GM19035 (cell line): ENCODE measurements at regions not wholly inside any gene's neighbourhood (a gene's known extent, or its start where the extent isn't known, plus 50 kb on each side); places are given as distances from the start of the nearest gene placed in this dataset.

Source experiments
- ATAC-seq: cut with Tn5 transposase; IDR thresholded peaks from one replicate; pipeline ENCODE4 v1.9.1; 2021; ENCODE audit not compliant: unreplicated experiment

DNA sequence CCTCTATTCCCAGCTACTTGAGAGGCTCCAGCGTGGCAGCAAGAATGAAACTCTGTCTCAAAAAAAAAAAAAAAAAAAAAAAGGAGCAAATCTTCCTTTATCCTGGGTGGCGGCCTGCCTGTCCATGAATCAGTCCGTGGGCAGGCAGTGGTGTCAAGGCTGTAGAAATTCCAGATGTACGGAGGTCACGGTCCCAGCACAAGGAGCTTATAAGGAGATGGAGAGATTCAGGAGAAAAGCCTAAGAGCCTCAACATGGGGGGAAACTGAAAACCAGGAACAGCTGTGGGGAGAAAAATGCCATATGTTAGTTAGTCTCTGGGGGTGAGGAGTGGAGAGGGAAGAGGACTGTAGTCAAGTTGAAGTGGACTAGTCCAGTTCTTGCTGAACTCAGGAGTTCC is 130.5 kb upstream of the CRY1 start:
- ATAC-seq: no peak

DNA sequence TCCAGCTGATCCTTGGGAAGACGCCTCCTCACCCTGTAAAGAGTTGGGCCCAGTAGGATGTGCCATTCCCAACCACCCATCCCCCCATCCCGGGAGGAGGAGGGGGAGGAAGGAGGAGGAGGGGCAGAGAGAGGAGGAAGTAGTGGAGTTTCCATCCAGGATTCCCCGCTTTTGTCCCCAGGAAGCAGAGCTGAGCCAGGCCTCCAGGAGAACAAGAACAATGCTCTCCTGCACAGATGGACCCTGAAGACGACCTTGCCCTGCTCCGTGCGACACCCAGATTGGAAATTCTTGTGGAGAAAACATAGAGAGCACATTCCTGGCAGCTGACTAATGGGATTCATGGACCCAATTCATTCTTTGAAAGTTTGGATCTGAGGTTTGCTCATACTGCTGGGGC is 132.3 kb upstream of the CRY1 start:
- no peak for ATAC-seq

DNA sequence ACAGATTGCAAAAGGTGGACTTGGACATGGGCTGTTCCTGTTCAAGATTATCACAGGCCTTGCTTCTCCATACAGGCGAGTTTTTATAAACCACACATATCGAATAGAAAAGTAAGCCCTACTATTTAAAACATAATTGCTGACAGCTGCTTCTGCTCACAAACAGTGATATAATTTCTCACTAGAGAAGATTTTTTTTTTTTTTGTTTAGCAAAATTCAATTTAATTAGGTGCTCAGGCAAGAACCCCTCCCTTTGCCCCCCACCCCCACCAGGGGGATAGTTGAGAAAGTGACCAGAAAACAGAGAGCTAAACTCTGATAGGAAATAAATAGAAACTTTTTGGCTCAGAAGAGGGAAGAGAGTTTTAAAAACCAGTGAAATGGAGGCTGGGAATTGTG is 132.8 kb upstream of the CRY1 start:
- ATAC-seq: no peak

DNA sequence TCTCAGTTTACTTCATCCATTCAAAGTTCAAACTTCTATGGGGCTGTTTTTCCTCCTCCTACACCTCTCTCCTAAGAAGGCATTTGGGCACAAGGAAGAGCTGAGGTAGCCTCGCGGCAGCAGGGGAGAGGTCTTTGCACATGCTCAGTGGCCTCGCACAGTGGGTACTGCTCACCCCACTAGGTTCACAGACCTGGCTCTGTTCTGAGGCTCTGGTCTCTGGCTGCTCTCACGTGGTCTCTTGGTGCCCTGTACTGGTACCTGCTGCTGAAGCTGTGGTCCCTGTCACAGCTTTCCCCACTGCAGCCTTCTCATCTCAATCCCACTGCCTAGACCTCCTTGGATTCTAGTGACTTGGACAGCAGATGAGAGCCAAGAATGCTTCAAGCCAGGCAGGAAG is 134.7 kb upstream of the CRY1 start:
- no peak for ATAC-seq

DNA sequence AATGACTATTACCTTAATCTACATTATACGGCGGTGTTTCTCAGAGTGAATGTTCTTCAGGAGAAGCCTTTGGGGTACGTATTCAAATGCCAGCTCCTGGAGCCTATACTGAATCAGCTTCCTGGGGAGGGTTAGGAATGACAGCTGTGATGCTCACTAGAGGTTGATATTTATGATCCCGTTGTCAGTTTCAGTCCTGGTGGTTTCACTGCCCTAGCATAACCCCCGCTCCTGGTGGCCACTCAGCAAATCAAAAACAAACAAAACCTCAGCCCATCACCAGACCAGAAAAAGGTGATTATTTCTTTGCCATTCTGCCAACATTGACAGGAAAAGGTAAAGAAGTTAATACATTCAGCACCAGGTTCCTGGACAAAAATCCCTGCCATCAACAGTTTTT is 136.5 kb upstream of the CRY1 start:
- ATAC-seq: no peak

DNA sequence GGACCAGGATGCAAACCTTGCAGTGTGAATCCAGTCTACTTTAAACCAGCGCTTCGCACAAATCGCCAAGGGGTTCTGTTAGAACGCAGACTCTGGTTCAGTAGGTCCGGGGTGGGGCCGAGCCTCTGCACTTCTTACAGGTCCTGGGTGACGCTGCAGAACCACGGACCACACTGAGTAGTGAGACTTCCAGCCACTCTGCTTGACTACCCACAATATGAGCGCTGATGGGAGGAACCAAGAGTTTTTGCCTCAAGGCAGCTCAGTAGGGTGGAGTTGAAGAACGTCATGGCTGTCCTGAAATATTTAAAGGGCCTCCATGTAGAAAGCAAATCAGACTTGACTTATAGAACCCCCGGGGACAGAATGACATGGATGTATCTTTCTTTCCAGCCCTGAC is 138.0 kb upstream of the CRY1 start:
- no peak for ATAC-seq

DNA sequence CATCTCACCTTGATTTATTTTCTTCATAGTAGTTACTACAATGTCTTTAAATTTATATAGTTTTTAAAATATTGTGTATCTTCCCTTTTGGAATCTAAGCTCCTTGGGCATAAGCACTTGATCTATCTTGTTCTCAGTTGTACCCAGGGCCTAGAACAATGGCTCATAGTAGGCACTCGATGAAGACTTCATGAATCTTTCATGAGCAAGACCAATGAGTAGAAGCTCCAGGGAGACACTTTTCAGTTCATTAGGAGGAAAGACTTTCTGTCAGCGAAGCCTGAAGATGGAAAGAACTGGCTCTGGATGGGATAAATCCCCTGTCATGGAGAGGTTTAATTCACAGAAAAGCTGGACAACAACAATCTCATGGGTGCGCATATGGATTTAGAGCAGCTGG is 140.2 kb upstream of the CRY1 start:
- ATAC-seq: no peak

DNA sequence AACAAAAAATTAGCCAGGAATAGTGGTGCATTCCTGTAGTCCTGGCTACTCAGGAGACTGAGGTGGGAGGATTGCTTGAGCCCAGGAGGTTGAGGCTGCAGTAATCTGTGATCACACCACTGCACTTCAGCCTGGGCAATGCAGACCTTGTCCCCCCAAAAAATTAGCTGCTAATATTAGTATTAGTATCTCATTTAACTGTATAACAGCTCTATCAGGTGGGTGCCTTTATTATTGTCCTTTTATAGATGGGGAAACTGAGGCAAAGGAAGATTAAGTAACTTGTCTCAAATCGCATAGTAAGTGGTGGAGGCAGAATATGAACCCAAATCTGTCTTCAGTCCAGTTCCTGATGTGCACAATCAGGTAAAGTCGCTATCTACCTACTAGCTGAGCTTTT is 142.3 kb upstream of the CRY1 start:
- no peak for ATAC-seq

DNA sequence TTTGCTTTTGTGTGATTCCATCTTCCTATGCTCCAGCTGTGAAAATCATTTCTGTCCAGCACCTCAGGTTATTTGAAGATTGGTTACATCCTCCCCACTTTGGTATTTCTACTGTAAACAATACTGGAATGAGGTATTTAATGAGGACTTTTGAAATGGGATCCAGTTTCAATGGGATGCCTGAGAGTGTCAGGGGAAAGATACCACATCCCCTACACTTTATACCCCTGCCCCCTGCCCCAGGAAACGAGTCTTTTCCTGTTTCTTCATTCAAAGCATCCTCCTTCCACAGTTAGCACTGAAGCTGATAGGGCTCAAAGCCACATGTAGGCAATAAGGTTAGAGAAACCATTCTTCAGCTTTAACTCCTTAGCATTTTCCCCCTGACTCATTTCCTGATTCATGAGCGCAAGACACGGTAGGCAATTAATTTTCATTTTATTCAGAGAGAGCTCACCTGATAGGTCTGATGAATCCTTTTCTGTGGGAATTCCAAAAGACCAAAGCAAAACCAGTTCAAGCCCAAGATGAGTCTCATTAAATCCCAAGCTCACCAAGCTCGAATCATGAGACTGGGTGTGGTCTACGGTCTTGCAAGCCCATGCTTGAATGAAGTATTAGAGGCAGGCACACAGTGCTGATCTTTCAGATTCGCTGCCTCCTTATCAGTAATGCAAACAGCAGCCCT is 143.6 kb upstream of the CRY1 start:
- no peak for ATAC-seq

DNA sequence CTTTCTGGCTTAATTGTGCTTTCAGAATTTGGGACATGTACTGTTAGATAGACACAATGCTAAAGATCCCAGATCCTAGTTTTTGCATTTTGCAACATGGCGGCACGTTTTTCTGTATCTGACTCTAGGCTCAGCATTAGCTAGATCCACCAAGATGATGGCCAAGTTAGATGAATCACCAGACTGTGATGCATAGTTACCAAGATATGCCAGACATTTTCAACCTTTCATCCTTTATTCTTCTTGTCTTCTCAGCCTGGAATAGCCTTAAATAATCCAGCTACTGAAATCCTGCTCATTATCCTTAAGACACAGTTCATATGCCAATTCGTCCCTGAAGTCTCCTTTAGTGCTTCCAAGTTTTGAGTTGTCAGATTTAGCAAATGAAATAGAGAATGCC is 144.9 kb upstream of the CRY1 start:
- ATAC-seq: no peak

DNA sequence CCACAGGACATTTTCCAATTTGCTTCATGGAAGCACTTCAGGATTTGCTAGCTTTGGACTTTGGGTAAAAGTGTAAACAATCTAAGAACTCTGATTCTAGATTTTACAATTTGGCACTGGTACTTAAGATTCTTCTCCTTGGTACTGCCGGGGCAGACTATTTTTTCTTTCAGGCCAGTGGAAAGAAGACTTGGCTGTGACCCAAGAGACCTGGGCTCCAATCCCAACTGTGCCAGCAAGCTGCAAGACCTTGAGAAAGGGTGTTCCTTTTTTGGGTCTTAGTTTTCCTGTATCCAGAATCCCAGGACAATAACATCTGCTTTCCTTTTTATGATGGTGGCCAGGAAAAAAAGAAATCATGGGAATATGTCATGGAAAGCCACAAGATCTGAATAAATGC is 148.1 kb upstream of the CRY1 start:
- no peak for ATAC-seq

DNA sequence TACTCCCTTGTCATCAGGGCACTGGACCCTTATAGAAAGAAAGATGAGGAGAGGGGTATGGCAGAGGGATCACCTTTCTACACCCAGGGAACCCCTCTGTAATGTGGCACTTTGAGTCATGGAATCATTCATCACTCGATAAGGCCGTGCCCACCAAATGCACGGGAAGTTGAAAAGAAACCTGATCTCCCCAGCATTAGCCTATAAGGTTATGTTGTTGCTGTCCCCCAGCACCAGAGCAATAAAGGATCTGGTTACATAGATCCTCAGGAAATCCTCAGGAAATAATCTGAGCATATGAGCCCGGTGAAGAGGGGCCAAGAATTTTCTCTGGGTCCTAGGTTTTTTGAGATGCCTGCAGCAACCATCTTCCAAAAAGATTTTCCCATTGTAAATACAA is 148.8 kb upstream of the CRY1 start:
- ATAC-seq: no peak

DNA sequence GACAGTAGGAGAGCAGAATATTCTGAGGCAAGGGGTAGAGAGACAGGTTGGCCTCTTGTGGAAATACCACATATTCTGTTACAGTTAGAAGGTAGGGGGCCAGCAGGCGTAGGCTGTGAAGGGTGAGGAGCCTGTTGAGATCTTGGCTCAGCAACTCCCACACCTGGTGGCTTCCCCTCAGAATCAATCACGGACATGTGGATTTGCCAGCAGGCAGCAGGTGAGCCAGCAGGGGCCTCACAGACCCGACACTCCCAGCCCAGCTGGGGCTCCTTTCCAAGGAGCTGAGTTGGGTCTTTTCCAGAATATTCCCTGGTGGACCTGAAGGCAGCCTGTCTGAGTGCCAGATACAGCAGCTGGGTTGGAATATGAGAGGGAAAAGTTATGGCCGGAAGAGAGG is 150.0 kb upstream of the CRY1 start:
- ATAC-seq: no peak

DNA sequence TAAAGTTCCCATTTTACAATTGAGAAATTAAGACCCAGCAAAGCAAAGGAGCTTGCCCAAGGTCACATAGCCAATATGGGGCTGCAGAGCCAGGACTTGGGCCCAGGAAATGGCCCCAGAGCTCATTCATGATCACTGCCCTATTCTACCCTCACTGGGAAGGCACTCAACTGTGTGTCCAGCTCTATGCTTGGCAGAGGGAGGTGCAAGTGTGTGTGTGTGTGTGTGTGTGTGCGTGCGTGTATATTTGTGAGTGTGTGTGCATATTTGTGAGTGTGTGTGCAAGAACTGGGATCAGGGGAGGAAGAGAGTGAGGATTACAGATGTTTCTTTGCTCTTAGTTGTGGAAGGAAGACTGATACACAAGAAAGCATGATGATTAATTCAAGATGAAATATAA is 151.2 kb upstream of the CRY1 start:
- no peak for ATAC-seq

DNA sequence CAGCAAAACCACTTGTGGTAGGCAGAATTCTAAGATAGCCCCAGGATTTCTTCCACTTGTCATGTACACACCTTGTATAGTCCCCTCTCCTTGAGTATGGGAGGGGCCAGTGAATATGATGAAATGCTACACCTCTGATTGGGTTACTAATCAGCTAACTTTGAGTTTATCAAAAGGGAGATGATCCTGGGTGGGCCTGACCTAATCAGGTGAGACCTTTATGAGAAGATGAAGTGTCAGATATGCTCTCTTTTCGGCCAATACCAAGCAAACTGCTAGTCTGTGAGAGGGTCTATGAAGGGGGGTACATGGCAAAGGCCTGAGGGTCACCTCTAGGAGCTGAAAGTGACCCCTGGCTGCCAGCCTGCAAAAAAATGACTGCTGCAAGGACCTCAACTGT is 154.3 kb upstream of the CRY1 start:
- no peak for ATAC-seq

DNA sequence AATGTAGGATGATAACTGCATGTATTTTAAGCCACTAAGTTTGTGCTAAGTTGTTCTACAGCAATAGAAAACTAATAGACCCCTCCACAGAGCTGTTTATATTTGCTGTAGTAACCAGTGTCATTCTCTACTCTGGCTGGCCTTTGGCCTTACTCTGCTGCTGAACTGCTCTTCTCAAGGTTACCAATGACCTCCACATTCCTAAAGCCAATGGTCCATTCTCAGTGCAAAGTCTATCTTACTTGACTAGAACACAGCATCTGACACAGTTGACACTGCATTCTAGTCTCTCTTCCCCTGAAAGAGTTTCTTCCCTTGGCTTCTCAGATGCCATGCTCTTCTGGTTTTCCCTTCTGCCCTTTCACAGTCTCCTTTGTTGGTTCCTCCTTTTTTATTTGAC is 154.8 kb upstream of the CRY1 start:
- ATAC-seq: no peak

DNA sequence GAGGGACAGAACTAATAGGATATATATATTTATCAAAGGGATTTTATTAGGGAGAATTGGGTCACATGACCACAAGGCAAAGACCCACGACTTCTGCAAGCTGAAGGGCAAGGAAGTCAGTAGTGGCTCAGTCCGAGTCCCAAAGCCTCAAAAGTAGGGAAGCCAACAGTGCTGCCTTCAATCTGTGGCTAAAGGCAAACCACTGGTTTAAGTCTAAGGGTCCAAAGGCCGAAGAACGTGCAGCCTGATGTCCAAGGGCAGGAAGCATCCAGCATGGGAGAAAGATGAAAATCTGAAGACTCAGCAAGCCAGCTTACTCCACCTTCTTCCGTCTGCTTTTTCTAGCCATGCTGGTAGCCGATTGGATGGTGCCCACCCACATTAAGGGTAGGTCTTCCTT is 157.9 kb upstream of the CRY1 start:
- ATAC-seq: no peak

DNA sequence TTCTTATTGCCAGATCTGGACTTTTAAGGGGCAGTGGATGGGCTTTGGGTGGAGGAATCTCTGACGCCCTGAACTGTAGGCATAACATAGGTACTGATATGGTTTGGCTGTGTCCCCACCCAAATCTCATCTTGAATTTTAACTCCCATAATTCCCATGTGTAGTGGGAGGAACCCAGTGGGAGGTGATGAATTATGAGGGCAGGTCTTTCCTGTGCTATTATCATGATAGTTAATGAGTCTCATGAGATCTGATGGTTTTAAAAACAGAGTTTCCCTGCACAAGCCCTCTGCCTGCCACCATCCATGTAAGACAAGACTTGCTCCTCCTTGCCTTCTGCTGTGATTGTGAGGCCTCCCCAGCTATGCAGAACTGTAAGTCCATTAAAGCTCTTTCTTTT is 160.0 kb upstream of the CRY1 start:
- ATAC-seq: no peak

DNA sequence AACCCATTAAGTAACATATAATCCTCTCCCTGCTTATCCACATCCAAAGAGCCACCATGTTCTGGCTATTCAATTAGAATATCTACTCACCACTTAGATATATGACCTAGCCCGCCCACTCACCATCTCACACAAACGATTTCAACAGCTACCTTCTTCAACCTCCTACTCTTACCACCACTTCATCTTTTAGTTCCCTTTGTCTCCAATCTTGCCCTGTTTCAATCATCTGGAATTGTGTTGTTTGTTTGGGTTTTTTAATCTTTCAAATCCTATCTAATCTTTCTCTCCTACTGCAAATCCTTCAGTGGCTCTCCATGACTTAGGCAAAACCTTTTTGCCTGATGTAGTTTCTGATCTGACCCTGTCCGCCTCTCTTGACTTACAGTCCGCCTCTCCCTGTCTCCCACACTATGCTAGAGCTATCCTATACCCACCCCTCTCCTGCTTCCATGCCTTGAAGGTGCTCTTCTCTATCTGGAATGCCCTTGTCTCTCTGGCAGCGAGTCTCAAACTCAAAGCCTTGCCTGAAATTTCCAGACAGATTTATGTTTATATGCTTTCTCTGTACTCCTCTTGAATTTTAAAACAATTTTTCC is 161.0 kb upstream of the CRY1 start:
- no peak for ATAC-seq

DNA sequence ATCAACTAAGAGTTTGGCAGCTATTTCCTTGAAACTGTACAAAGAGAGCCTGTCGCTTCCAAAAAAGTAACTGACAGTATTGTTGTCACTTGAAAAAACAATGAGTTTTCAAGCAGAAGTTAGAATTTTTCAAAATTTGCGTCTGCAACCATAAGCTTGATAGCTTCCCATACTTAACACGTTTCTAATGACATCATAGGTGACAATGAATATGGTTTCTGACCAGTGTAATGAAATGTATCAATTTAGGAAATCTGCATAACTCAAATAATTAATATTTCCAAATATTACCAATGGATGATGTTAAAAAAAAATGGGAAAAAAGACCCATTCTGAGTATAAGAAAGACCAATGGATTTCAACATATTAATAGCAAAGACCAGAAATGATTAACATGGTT is 165.4 kb upstream of the CRY1 start:
- no peak for ATAC-seq

DNA sequence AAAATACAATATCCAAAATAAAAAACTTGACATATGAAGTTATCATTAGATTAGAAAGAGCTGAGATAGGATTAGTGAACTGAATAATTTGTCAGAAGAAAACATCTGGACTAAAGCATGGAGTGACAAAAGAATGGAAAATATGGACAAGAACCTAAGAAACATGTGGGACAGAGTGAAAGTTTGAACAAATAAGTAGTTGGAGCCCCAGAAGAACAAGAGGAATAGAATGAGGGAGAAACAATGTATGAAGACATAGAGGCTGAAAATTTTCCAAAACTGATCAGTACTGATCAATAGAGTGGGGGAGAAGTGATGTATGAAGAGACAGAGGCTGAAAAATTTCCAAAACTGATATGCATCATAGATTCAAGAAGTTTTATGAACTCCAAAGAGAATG is 170.6 kb upstream of the CRY1 start:
- no peak for ATAC-seq

DNA sequence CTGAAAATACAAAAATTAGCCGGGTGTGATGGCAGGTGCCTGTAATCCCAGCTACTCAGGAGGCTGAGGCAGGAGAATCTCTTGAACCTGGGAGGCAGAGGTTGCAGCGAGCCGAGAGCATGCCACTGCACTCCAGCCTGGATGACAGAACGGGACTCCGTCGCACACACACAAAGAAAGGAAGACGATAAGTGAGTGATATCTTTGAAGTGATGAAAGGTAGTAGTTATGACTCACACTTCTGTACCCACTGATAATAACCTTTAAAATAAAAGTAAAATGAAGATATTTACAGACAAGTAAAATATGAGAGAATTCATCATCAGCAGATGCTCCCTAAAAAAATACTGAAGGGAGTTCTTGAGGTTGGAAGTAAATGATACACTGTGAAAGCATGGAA is 171.3 kb upstream of the CRY1 start:
- ATAC-seq: no peak

DNA sequence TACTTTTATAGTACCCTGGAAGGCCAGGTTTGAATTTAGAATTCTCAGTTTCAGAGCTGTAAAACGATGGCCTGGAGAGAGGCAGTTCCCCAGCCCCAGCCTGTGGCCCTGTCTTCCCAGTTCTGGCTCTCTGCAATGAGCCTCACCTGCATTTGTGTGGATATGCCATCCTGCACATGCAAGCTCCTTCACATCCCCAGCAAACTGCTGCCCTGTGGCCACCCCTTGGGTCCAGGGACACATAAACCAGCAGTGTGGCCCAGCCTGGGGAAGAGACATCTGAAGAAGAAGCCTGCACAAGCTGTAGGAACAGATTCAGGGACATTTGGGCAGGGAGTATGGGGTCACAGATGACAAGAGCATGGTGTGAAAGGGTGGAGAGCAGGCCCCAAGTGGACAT is 174.3 kb upstream of the CRY1 start:
- no peak for ATAC-seq
